ENCODE measurements at regions not wholly inside any gene's neighbourhood (a gene's known extent, or its start where the extent isn't known, plus 50 kb on each side); places are given as distances from the start of the nearest gene placed in this dataset.

DNA sequence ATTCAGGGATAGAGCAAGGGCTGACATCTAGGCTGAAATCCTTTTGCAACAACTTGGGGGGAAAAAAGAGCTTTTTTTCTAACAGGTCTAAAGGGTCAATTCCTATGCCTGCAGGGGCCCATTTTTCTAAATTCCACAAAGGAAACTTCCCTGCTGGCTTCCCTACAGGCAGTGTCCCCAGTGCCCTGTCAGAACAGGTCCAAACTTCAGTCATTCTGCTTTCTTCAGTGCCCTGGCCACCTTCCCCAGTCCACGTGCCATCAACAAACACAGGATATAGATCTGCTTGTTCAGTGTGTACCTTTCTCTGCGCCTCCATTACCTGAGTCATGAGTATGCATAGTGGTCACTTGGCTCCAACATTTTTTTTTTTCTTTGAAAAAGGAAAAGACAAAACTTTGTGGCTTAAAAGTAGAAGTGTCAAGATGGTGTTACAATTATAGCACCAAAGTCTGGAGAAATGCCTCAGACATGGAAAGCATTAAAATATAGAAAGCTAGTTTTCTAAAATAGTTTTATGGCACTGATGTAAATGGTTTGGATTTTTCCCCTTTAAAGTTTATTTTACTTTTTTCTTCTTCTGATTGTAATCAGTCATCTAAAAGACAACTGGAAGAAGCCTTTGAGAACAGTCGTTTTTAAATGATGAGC, 84.0 kb upstream of the JADE1 start:
- DNase-seq (no peak), ATAC-seq (no peak)
- Mint-ChIP-seq H3K4me1 (no peaks in the 10 kb centered on the region), H3K27me3 (ENCODE audit: low read depth in 2 of 2) (no peaks in the 10 kb centered on the region), H3K9me3 (no peaks in the 10 kb centered on the region), H3K4me3 (no peak overlapping the region), H3K27ac (no peak overlapping the region), H3K36me3 (no peaks in the 10 kb centered on the region)
- Histone ChIP-seq H3K4me1 (ENCODE audit: control insufficient read depth, insufficient read depth, low read length) (no peaks in the 10 kb centered on the region), H3K4me3 (ENCODE audit: low read length) (no peak overlapping the region), H3K27me3 (ENCODE audit: control insufficient read depth, insufficient read depth, low read length) (no peaks in the 10 kb centered on the region), H3K9me3 (ENCODE audit: control insufficient read depth, insufficient read depth, low read length) (no peaks in the 10 kb centered on the region), H3K36me3 (ENCODE audit: control insufficient read depth, insufficient read depth, low read length) (no peaks in the 10 kb centered on the region), H3K27ac (ENCODE audit: low read length) (no peak overlapping the region)
- intact Hi-C loops (cut with micrococcal nuclease): no loop called here
- no peak for TF ChIP-seq CTCF (IDR thresholded peaks at IDR 0.05)
- 35% methylated on average over 3 of the region's 3 CpGs for WGBS (ENCODE audit: insufficient coverage)

- H3K27ac ChIP-seq (ENCODE audit: low read length): no peak overlapping the region
- H3K4me3 ChIP-seq (ENCODE audit: low read length): no peak overlapping the region
- H3K4me1 Mint-ChIP-seq: no peaks in the 10 kb centered on the region
- intact Hi-C loops (cut with micrococcal nuclease): no loop called here
- no peaks in the 10 kb centered on the region for H3K27me3 ChIP-seq (ENCODE audit: control insufficient read depth, insufficient read depth, low read length)
- TF ChIP-seq CTCF (IDR thresholded peaks at IDR 0.05): no peak
- no peaks in the 10 kb centered on the region for H3K27me3 Mint-ChIP-seq (ENCODE audit: low read depth in 2 of 2)
- no peak overlapping the region for H3K27ac Mint-ChIP-seq
- H3K4me1 ChIP-seq (ENCODE audit: control insufficient read depth, insufficient read depth, low read length): no peaks in the 10 kb centered on the region
- H3K9me3 ChIP-seq (ENCODE audit: control insufficient read depth, insufficient read depth, low read length): no peaks in the 10 kb centered on the region
- H3K36me3 ChIP-seq (ENCODE audit: control insufficient read depth, insufficient read depth, low read length): no peaks in the 10 kb centered on the region
- WGBS (ENCODE audit: insufficient coverage): 80% methylated on average over 1 of the region's 2 CpGs
- no peaks in the 10 kb centered on the region for H3K9me3 Mint-ChIP-seq
- no peak for DNase-seq
- no peak for ATAC-seq
- H3K4me3 Mint-ChIP-seq: no peak overlapping the region
- H3K36me3 Mint-ChIP-seq: no peaks in the 10 kb centered on the region
These were observed 86.6 kb upstream of the JADE1 start for GRCh38 chr4:128722911-128723310.

DNA sequence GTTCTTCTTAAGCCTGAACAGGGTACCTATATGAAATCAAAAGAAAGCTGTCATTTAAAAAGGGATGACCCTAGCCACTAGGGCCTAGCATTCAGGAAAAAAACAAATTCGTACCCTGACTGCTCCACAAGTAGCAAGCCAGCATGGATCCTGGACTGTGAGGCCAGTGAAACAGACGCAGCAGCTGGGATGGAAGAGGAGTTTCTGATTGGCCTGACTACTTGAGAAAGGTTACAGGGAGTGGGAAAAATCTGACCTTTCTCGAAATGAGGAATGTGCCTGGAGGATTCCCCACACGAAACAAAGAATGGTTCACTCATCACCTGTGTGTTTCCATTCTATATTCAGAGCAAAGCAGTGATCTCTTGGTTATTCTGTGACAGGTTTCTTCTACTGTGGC, 87.6 kb upstream of the JADE1 start:
- ATAC-seq: no peak
- no peaks in the 10 kb centered on the region for H3K4me1 Mint-ChIP-seq
- H3K9me3 Mint-ChIP-seq: no peaks in the 10 kb centered on the region
- no peak overlapping the region for H3K27ac Mint-ChIP-seq
- no peak for TF ChIP-seq CTCF (IDR thresholded peaks at IDR 0.05)
- H3K4me3 ChIP-seq (ENCODE audit: low read length): no peak overlapping the region
- H3K4me1 ChIP-seq (ENCODE audit: control insufficient read depth, insufficient read depth, low read length): no peaks in the 10 kb centered on the region
- WGBS (ENCODE audit: insufficient coverage): 93% methylated on average over 4 of the region's 4 CpGs
- intact Hi-C loops (cut with micrococcal nuclease): no loop called here
- no peak overlapping the region for H3K4me3 Mint-ChIP-seq
- no peak overlapping the region for H3K27ac ChIP-seq (ENCODE audit: low read length)
- DNase-seq: no peak
- H3K36me3 Mint-ChIP-seq: no peaks in the 10 kb centered on the region
- no peaks in the 10 kb centered on the region for H3K27me3 Mint-ChIP-seq (ENCODE audit: low read depth in 2 of 2)
- H3K27me3 ChIP-seq (ENCODE audit: control insufficient read depth, insufficient read depth, low read length): no peaks in the 10 kb centered on the region
- H3K36me3 ChIP-seq (ENCODE audit: control insufficient read depth, insufficient read depth, low read length): no peaks in the 10 kb centered on the region
- no peaks in the 10 kb centered on the region for H3K9me3 ChIP-seq (ENCODE audit: control insufficient read depth, insufficient read depth, low read length)

- Histone ChIP-seq H3K27ac (ENCODE audit: low read length) (no peak overlapping the region), H3K4me1 (ENCODE audit: control insufficient read depth, insufficient read depth, low read length) (no peaks in the 10 kb centered on the region), H3K9me3 (ENCODE audit: control insufficient read depth, insufficient read depth, low read length) (no peaks in the 10 kb centered on the region), H3K4me3 (ENCODE audit: low read length) (no peak overlapping the region), H3K36me3 (ENCODE audit: control insufficient read depth, insufficient read depth, low read length) (no peaks in the 10 kb centered on the region), H3K27me3 (ENCODE audit: control insufficient read depth, insufficient read depth, low read length) (no peaks in the 10 kb centered on the region)
- no CpG with 5 or more reads among the region's 4 CpGs for WGBS (ENCODE audit: insufficient coverage)
- Mint-ChIP-seq H3K27me3 (ENCODE audit: low read depth in 2 of 2) (no peaks in the 10 kb centered on the region), H3K36me3 (no peaks in the 10 kb centered on the region), H3K9me3 (no peaks in the 10 kb centered on the region), H3K27ac (no peak overlapping the region), H3K4me1 (no peaks in the 10 kb centered on the region), H3K4me3 (no peak overlapping the region)
- ATAC-seq (no peak), DNase-seq (no peak)
- intact Hi-C loops (cut with micrococcal nuclease): no loop called here
- TF ChIP-seq CTCF (IDR thresholded peaks at IDR 0.05): no peak
These were observed 89.2 kb upstream of the JADE1 start for GRCh38 chr4:128720270-128720669.
